NT2/D1 (cell line): ENCODE measurements at regions not wholly inside any gene's neighbourhood (a gene's known extent, or its start where the extent isn't known, plus 50 kb on each side); places are given as distances from the start of the nearest gene placed in this dataset.

Experiments
- DNase-seq: peaks from one replicate; pipeline ENCODE4 v3.0.0-alpha.2; 2011; ENCODE audit warnings: low read depth, low spot score
- H3K27me3 ChIP-seq: 2 replicates; pipeline ENCODE4 v1.6.0; 2011; ENCODE audit warnings: mild to moderate bottlenecking; ENCODE audit not compliant: insufficient read length, insufficient read depth
- H3K36me3 ChIP-seq: 2 replicates; pipeline ENCODE4 v1.6.1; 2011; ENCODE audit warnings: mild to moderate bottlenecking, low read length, mixed read lengths; ENCODE audit not compliant: insufficient read depth, insufficient read length
- H3K4me1 ChIP-seq: 2 replicates; pipeline ENCODE4 v1.5.1; 2011; ENCODE audit not compliant: insufficient read depth, insufficient read length
- H3K4me3 ChIP-seq: 2 replicates; pipeline ENCODE4 v1.5.1; 2011; ENCODE audit warnings: low read depth; ENCODE audit not compliant: insufficient read length
- H3K9ac ChIP-seq: 2 replicates; pipeline ENCODE4 v1.6.0; 2011; ENCODE audit warnings: low read depth; ENCODE audit not compliant: insufficient read length
- H3K9me3 ChIP-seq: 2 replicates; pipeline ENCODE4 v1.5.1; 2011; ENCODE audit warnings: mild to moderate bottlenecking, low read length; ENCODE audit not compliant: insufficient read depth
- SUZ12 ChIP-seq: IDR thresholded peaks from 2 replicates; pipeline ENCODE4 v1.6.1; 2011; ENCODE audit not compliant: insufficient read length, insufficient read depth; ENCODE audit errors: extremely low read depth
- YY1 ChIP-seq: IDR thresholded peaks from 2 replicates; pipeline ENCODE4 v1.6.1; 2011; ENCODE audit not compliant: insufficient read length, insufficient read depth
- ZNF274 ChIP-seq: IDR thresholded peaks from 2 replicates; pipeline ENCODE4 v1.6.1; 2011; ENCODE audit warnings: mild to moderate bottlenecking, low read depth, low read length

- DNase-seq = no peak
- no peak overlapping the region for H3K4me3 ChIP-seq
- H3K36me3 ChIP-seq = no peaks in the 10 kb centered on the region
- TF ChIP-seq ZNF274 (no peak), YY1 (no peak), SUZ12 (no peak)
- H3K4me1 ChIP-seq = no peaks in the 10 kb centered on the region
- no peaks in the 10 kb centered on the region for H3K9me3 ChIP-seq
- H3K27me3 ChIP-seq = no peaks in the 10 kb centered on the region
- no peak overlapping the region for H3K9ac ChIP-seq
These were observed 914.3 kb upstream of the SLC39A10 start for GRCh38 chr2:194742706-194743105.

GRCh38 chr2:194739217-194739616 lies 917.8 kb upstream of the SLC39A10 start:
- Histone ChIP-seq H3K4me1 (no peaks in the 10 kb centered on the region), H3K36me3 (no peaks in the 10 kb centered on the region), H3K27me3 (no peaks in the 10 kb centered on the region), H3K9ac (no peak overlapping the region), H3K9me3 (no peaks in the 10 kb centered on the region), H3K4me3 (no peak overlapping the region)
- DNase-seq = no peak
- TF ChIP-seq SUZ12 (no peak), ZNF274 (no peak), YY1 (no peak)

GRCh38 chr2:194735837-194736542 lies 921.0 kb upstream of the SLC39A10 start:
- DNase-seq = no peak
- no peak overlapping the region for H3K9ac ChIP-seq
- H3K4me1 ChIP-seq = no peaks in the 10 kb centered on the region
- no peak overlapping the region for H3K4me3 ChIP-seq
- TF ChIP-seq ZNF274 (no peak), YY1 (no peak), SUZ12 (no peak)
- no peaks in the 10 kb centered on the region for H3K27me3 ChIP-seq
- H3K36me3 ChIP-seq = no peaks in the 10 kb centered on the region
- H3K9me3 ChIP-seq = no peaks in the 10 kb centered on the region

- no peak overlapping the region for H3K9ac ChIP-seq
- no peak overlapping the region for H3K4me3 ChIP-seq
- no peaks in the 10 kb centered on the region for H3K9me3 ChIP-seq
- H3K36me3 ChIP-seq = no peaks in the 10 kb centered on the region
- TF ChIP-seq YY1 (no peak), SUZ12 (no peak), ZNF274 (no peak)
- no peaks in the 10 kb centered on the region for H3K27me3 ChIP-seq
- no peaks in the 10 kb centered on the region for H3K4me1 ChIP-seq
- no peak for DNase-seq
These were observed 926.8 kb upstream of the SLC39A10 start for GRCh38 chr2:194730266-194730665.

GRCh38 chr2:194725169-194725568 lies 931.9 kb upstream of the SLC39A10 start:
- TF ChIP-seq YY1 (no peak), ZNF274 (no peak), SUZ12 (no peak)
- H3K9ac ChIP-seq = no peak overlapping the region
- H3K4me1 ChIP-seq = no peaks in the 10 kb centered on the region
- H3K27me3 ChIP-seq = no peaks in the 10 kb centered on the region
- no peak overlapping the region for H3K4me3 ChIP-seq
- no peaks in the 10 kb centered on the region for H3K36me3 ChIP-seq
- no peak for DNase-seq
- no peaks in the 10 kb centered on the region for H3K9me3 ChIP-seq

GRCh38 chr2:194723446-194723845 lies 933.6 kb upstream of the SLC39A10 start:
- Histone ChIP-seq H3K9me3 (no peaks in the 10 kb centered on the region), H3K36me3 (no peaks in the 10 kb centered on the region), H3K4me3 (no peak overlapping the region), H3K4me1 (no peaks in the 10 kb centered on the region), H3K9ac (no peak overlapping the region), H3K27me3 (no peaks in the 10 kb centered on the region)
- TF ChIP-seq ZNF274 = no peak
- TF ChIP-seq YY1 = no peak
- TF ChIP-seq SUZ12 = no peak
- no peak for DNase-seq

GRCh38 chr2:194721227-194721626 lies 935.8 kb upstream of the SLC39A10 start:
- no peaks in the 10 kb centered on the region for H3K27me3 ChIP-seq
- DNase-seq = no peak
- no peaks in the 10 kb centered on the region for H3K9me3 ChIP-seq
- H3K4me1 ChIP-seq = no peaks in the 10 kb centered on the region
- no peak overlapping the region for H3K9ac ChIP-seq
- TF ChIP-seq YY1 = no peak
- TF ChIP-seq ZNF274 = no peak
- no peak for TF ChIP-seq SUZ12
- H3K4me3 ChIP-seq = no peak overlapping the region
- H3K36me3 ChIP-seq = no peaks in the 10 kb centered on the region

- Histone ChIP-seq H3K9me3 (no peaks in the 10 kb centered on the region), H3K27me3 (no peaks in the 10 kb centered on the region), H3K9ac (no peak overlapping the region), H3K36me3 (no peaks in the 10 kb centered on the region), H3K4me3 (no peak overlapping the region), H3K4me1 (no peaks in the 10 kb centered on the region)
- TF ChIP-seq YY1 (no peak), SUZ12 (no peak), ZNF274 (no peak)
- no peak for DNase-seq
These were observed 936.6 kb upstream of the SLC39A10 start for GRCh38 chr2:194720462-194720861.
